HUES48 (cell line): ENCODE measurements at regions not wholly inside any gene's neighbourhood (a gene's known extent, or its start where the extent isn't known, plus 50 kb on each side); places are given as distances from the start of the nearest gene placed in this dataset.
A peak's percentile ranks its signal among the peaks of the same experiment; 100 is the strongest.

Experiments
- H3K27ac ChIP-seq: one replicate; pipeline ENCODE4 v1.7.0; 2013; ENCODE audit warnings: low read depth, low read length, inconsistent platforms
- H3K27me3 ChIP-seq: 2 replicates; pipeline ENCODE4 v1.6.1; 2013; ENCODE audit warnings: mild to moderate bottlenecking, low read length; ENCODE audit not compliant: control insufficient read depth, insufficient read depth
- H3K36me3 ChIP-seq: 2 replicates; pipeline ENCODE4 v1.6.1; 2013; ENCODE audit warnings: low read length; ENCODE audit not compliant: control insufficient read depth, insufficient read depth
- H3K4me1 ChIP-seq: 2 replicates; pipeline ENCODE4 v1.6.1; 2013; ENCODE audit warnings: mild to moderate bottlenecking, low read length; ENCODE audit not compliant: control insufficient read depth, insufficient read depth
- H3K4me3 ChIP-seq: 2 replicates; pipeline ENCODE4 v1.5.1; 2013; ENCODE audit warnings: mild to moderate bottlenecking, low read depth, low read length
- H3K9ac ChIP-seq: 2 replicates; pipeline ENCODE4 v1.6.1; 2013; ENCODE audit warnings: mild to moderate bottlenecking, low read depth, low read length, moderate library complexity
- H3K9me3 ChIP-seq: 2 replicates; pipeline ENCODE4 v1.6.1; 2013; ENCODE audit warnings: low read length; ENCODE audit not compliant: control insufficient read depth, insufficient read depth

GRCh38 chr20:56925082-56925830 is 296.1 kb downstream of the TFAP2C start:
- peaks cover 59% of the 10 kb centered on the region for H3K27me3 ChIP-seq
- no peaks in the 10 kb centered on the region for H3K36me3 ChIP-seq
- H3K4me3 ChIP-seq = peak overlapping the region; percentile 57

DNA sequence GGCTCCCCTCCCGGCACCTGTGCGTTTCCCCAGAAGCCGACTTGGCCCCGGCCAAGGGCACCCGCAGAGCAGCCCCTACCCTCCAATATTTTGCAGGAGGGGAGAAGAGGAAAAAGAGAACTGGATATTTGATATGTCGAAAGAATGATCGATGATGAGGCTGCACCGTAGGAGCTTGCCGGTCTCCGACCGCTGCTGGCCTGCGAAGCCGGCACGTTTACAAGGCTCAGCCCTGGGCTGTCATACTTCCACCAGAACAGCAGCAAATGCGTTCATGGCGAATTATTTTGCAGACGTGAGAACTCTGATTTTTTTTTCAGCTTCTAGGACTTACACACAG is 296.7 kb downstream of the TFAP2C start:
- Histone ChIP-seq H3K36me3 (no peaks in the 10 kb centered on the region), H3K4me1 (peaks cover 63% of the 10 kb centered on the region), H3K27ac (peak overlapping the region; percentile 84), H3K9ac (no peak overlapping the region), H3K4me3 (peak overlapping the region; percentile 57), H3K9me3 (no peaks in the 10 kb centered on the region), H3K27me3 (peaks cover 59% of the 10 kb centered on the region)

More at GRCh38 chr20:56925082-56925830, 296.1 kb downstream of the TFAP2C start:
- Histone ChIP-seq H3K27ac (peak overlapping the region; percentile 84), H3K9ac (no peak overlapping the region), H3K9me3 (no peaks in the 10 kb centered on the region), H3K4me1 (peaks cover 58% of the 10 kb centered on the region)

GRCh38 chr20:56926501-56926900 is 297.4 kb downstream of the TFAP2C start:
- Histone ChIP-seq H3K27me3 (peaks cover 57% of the 10 kb centered on the region), H3K4me3 (peak overlapping the region; percentile 57; the same call in 1 of the 2 replicates), H3K9me3 (no peaks in the 10 kb centered on the region), H3K36me3 (no peaks in the 10 kb centered on the region), H3K4me1 (peaks cover 70% of the 10 kb centered on the region), H3K27ac (no peak overlapping the region), H3K9ac (no peak overlapping the region)

DNA sequence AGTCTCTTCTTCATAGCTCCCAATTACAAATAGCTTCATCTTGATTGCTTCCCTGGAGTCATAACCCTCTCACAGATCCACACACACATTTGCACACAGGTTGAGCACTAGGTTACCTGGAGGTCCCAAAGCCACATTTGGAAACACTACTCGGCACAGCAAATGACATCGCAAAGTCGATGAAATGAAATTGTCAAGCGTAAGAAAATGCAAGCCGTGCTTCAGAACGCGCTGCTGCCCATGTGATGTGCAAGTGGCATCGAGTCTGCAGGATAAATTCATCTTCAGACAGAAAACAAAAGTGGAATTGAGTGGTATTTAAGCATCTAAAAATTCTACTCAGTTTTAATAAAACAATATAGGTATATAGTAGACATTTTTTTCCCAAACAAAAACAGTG is 298.0 kb downstream of the TFAP2C start:
- no peak overlapping the region for H3K4me3 ChIP-seq
- no peak overlapping the region for H3K9ac ChIP-seq
- no peak overlapping the region for H3K27ac ChIP-seq
- H3K27me3 ChIP-seq = peaks cover 51% of the 10 kb centered on the region
- no peaks in the 10 kb centered on the region for H3K9me3 ChIP-seq
- no peaks in the 10 kb centered on the region for H3K36me3 ChIP-seq
- peaks cover 76% of the 10 kb centered on the region for H3K4me1 ChIP-seq

GRCh38 chr20:56928007-56928406 is 298.9 kb downstream of the TFAP2C start:
- Histone ChIP-seq H3K36me3 (no peaks in the 10 kb centered on the region), H3K4me3 (peak overlapping the region; percentile 33), H3K9me3 (no peaks in the 10 kb centered on the region), H3K9ac (no peak overlapping the region), H3K27ac (peak overlapping the region; percentile 63), H3K27me3 (peaks cover 43% of the 10 kb centered on the region), H3K4me1 (peaks cover 76% of the 10 kb centered on the region)

GRCh38 chr20:56929606-56930005 is 300.5 kb downstream of the TFAP2C start:
- Histone ChIP-seq H3K9me3 (no peaks in the 10 kb centered on the region), H3K27me3 (peaks cover 28% of the 10 kb centered on the region), H3K9ac (no peak overlapping the region), H3K4me1 (peaks cover 65% of the 10 kb centered on the region), H3K36me3 (no peaks in the 10 kb centered on the region), H3K4me3 (peak overlapping the region; percentile 33), H3K27ac (peak overlapping the region; percentile 70)

GRCh38 chr20:56930876-56931275 is 301.8 kb downstream of the TFAP2C start:
- H3K9ac ChIP-seq = no peak overlapping the region
- peaks cover 20% of the 10 kb centered on the region for H3K27me3 ChIP-seq
- peak overlapping the region; percentile 86 for H3K27ac ChIP-seq
- H3K4me3 ChIP-seq = no peak overlapping the region
- no peaks in the 10 kb centered on the region for H3K9me3 ChIP-seq
- H3K4me1 ChIP-seq = peaks cover 59% of the 10 kb centered on the region
- no peaks in the 10 kb centered on the region for H3K36me3 ChIP-seq

DNA sequence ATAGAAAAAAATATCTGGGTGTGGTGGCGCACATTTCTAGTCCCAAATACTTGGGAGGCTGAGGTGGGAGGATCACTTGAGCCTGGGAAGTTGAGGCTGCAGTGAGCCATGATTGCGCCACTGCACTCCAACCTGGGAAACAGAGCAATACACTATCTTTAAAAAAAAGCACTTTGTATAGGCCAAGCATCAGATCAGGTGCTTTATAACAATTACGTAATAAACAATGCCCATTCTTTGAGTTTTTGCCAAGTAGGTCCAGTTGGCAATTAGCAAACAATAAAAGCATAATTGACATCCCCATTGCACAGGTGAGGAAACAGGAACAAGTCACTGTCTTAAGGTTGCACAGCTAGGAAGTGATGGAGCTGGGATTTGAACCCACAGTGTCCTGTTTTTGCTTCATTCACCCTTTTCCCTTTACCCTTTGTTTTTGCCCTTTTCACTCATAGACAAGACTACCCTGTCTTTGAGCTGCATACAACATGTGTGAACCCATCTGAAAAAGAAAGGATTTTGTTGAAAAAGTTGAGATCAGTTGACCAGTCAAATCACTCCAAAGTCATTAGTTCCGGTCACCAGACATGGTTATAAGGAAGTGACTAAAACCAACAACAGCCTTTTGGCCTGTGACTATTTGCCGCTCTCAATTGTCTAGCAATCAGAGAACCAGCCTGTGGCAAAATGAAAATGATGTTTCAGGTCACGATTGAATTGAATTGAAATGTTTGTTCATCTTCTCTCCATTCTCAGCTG is 303.6 kb downstream of the TFAP2C start:
- no peak overlapping the region for H3K9ac ChIP-seq

GRCh38 chr20:56933331-56933698 is 304.2 kb downstream of the TFAP2C start:
- no peaks in the 10 kb centered on the region for H3K27me3 ChIP-seq
- no peak overlapping the region for H3K27ac ChIP-seq
- H3K4me3 ChIP-seq = no peak overlapping the region
- H3K4me1 ChIP-seq = peaks cover 37% of the 10 kb centered on the region
- H3K9me3 ChIP-seq = no peaks in the 10 kb centered on the region
- H3K36me3 ChIP-seq = no peaks in the 10 kb centered on the region
- no peak overlapping the region for H3K9ac ChIP-seq

More for the DNA sequence above, 303.6 kb downstream of the TFAP2C start:
- H3K27me3 ChIP-seq = peaks cover 1% of the 10 kb centered on the region; the same call in 1 of the 2 replicates
- no peak overlapping the region for H3K4me3 ChIP-seq
- H3K36me3 ChIP-seq = no peaks in the 10 kb centered on the region
- H3K4me1 ChIP-seq = peaks cover 41% of the 10 kb centered on the region
- H3K27ac ChIP-seq = no peak overlapping the region
- H3K9me3 ChIP-seq = no peaks in the 10 kb centered on the region

DNA sequence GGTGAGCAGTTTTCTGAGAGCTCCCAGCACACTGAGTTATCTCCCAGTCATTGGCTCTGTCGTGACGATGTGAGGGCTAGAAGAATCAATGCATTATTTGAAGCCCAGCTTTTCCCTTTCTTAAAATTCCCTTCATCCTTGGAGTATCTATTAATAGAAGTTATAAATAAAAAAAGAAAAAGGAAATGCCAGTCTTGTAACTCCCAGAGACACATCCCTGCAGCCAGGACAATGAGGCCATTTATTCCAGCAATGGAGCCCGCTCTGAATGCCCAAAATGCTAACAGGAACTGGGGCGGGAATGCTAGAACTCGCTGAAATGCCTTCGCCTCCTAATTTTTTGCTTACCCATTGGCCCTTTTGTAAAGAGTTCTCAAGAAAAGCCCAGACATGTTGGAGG is 305.8 kb downstream of the TFAP2C start:
- no peak overlapping the region for H3K9ac ChIP-seq
- H3K27me3 ChIP-seq = no peaks in the 10 kb centered on the region

DNA sequence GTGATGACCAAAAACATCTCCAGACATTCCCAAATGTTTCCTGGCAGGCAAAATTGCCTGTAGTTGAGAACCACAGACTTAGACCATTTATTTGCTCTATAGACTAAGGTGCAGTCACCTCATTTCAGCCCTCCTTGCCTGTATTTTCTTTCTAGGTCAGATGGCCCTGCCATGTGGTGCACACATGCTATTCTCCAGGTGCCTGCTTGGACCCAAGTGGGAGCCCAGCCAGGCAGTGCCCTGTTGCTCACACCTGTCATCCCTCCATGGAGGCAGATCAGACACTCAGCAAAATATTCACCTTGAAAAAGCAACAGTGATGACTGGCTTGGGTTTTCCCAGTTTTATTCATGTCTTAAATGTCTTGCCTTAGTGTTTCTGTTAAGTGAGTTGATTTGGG is 311.4 kb downstream of the TFAP2C start:
- Histone ChIP-seq H3K4me1 (no peaks in the 10 kb centered on the region), H3K4me3 (no peak overlapping the region)

More for the DNA sequence above, 305.8 kb downstream of the TFAP2C start:
- Histone ChIP-seq H3K27ac (no peak overlapping the region), H3K4me3 (no peak overlapping the region), H3K9me3 (no peaks in the 10 kb centered on the region), H3K36me3 (no peaks in the 10 kb centered on the region), H3K4me1 (peaks cover 22% of the 10 kb centered on the region)

More for the DNA sequence above, 311.4 kb downstream of the TFAP2C start:
- Histone ChIP-seq H3K36me3 (no peaks in the 10 kb centered on the region), H3K27me3 (no peaks in the 10 kb centered on the region), H3K27ac (no peak overlapping the region), H3K9me3 (no peaks in the 10 kb centered on the region), H3K9ac (no peak overlapping the region)
